ENCODE measurements at regions not wholly inside any gene's neighbourhood (a gene's known extent, or its start where the extent isn't known, plus 50 kb on each side); places are given as distances from the start of the nearest gene placed in this dataset.

- 89% methylated on average over 1 of the region's 1 CpG for WGBS
- DNase-seq (ENCODE audit: low spot score in 2 of 2), result no peak
- H3K36me3 ChIP-seq, result no peaks in the 10 kb centered on the region
Measured at GRCh38 chr1:182213163-182213562, 151.7 kb upstream of the ZNF648 start.

GRCh38 chr1:182211386-182211785, 149.9 kb upstream of the ZNF648 start:
- H3K4me1 ChIP-seq, result peaks cover 18% of the 10 kb centered on the region
- H3K4me3 ChIP-seq, result no peak overlapping the region
- H3K9me3 ChIP-seq, result no peaks in the 10 kb centered on the region
- DNase-seq (ENCODE audit: low spot score in 2 of 2), result no peak
- no peak overlapping the region for H3K27ac ChIP-seq
- TF ChIP-seq CTCF (IDR thresholded peaks at IDR 0.05), result no peak
- TF ChIP-seq EP300 (IDR thresholded peaks at IDR 0.05), result no peak
- no peak for TF ChIP-seq POLR2A (IDR thresholded peaks at IDR 0.05)
- no peak for TF ChIP-seq POLR2AphosphoS5 (IDR thresholded peaks at IDR 0.05)
- no peaks in the 10 kb centered on the region for H3K36me3 ChIP-seq
- H3K27me3 ChIP-seq, result no peaks in the 10 kb centered on the region

More at GRCh38 chr1:182213163-182213562, 151.7 kb upstream of the ZNF648 start:
- H3K4me1 ChIP-seq, result peaks cover 19% of the 10 kb centered on the region
- H3K27me3 ChIP-seq, result no peaks in the 10 kb centered on the region
- no peaks in the 10 kb centered on the region for H3K9me3 ChIP-seq
- H3K4me3 ChIP-seq, result no peak overlapping the region
- no peak for TF ChIP-seq POLR2AphosphoS5 (IDR thresholded peaks at IDR 0.05)
- H3K27ac ChIP-seq, result no peak overlapping the region

- Histone ChIP-seq H3K9me3 (no peaks in the 10 kb centered on the region), H3K36me3 (no peaks in the 10 kb centered on the region), H3K27ac (no peak overlapping the region), H3K4me1 (peaks cover 18% of the 10 kb centered on the region), H3K27me3 (no peaks in the 10 kb centered on the region), H3K4me3 (no peak overlapping the region)
- 95% methylated on average over 1 of the region's 1 CpG for WGBS
- DNase-seq (ENCODE audit: low spot score in 2 of 2), result no peak
- no peak for TF ChIP-seq EP300 (IDR thresholded peaks at IDR 0.05)
- no peak for TF ChIP-seq CTCF (IDR thresholded peaks at IDR 0.05)
- TF ChIP-seq POLR2AphosphoS5 (IDR thresholded peaks at IDR 0.05), result no peak
Measured at GRCh38 chr1:182210417-182210816, 148.9 kb upstream of the ZNF648 start.

GRCh38 chr1:182207300-182207699, 145.8 kb upstream of the ZNF648 start:
- Histone ChIP-seq H3K27ac (peak overlapping the region; percentile 80), H3K27me3 (no peaks in the 10 kb centered on the region), H3K4me3 (no peak overlapping the region), H3K9me3 (no peaks in the 10 kb centered on the region), H3K36me3 (no peaks in the 10 kb centered on the region), H3K4me1 (peaks cover 18% of the 10 kb centered on the region)
- 63% methylated on average over 4 of the region's 4 CpGs for WGBS
- TF ChIP-seq EP300 (IDR thresholded peaks at IDR 0.05) (no peak), CTCF (IDR thresholded peaks at IDR 0.05) (no peak)
- no peak for DNase-seq (ENCODE audit: low spot score in 2 of 2)

GRCh38 chr1:182206626-182207239, 145.2 kb upstream of the ZNF648 start:
- DNase-seq (ENCODE audit: low spot score in 2 of 2), result peak; percentile 86 to 88
- Histone ChIP-seq H3K27ac (peak overlapping the region; percentile 80), H3K27me3 (no peaks in the 10 kb centered on the region), H3K4me3 (no peak overlapping the region), H3K36me3 (no peaks in the 10 kb centered on the region), H3K4me1 (peaks cover 18% of the 10 kb centered on the region), H3K9me3 (no peaks in the 10 kb centered on the region)
- TF ChIP-seq POLR2AphosphoS5 (IDR thresholded peaks at IDR 0.05) (peak in 1 of 3 donors; percentile 36), EP300 (IDR thresholded peaks at IDR 0.05) (no peak), CTCF (IDR thresholded peaks at IDR 0.05) (no peak)
- 72% methylated on average over 4 of the region's 4 CpGs for WGBS
